Mesenteric fat pad (tissue), 1 donor: ENCODE measurements at regions not wholly inside any gene's neighbourhood (a gene's known extent, or its start where the extent isn't known, plus 50 kb on each side); places are given as distances from the start of the nearest gene placed in this dataset.

ENCODE experiments used
- DNase-seq: peaks from one replicate; pipeline ENCODE4 v3.0.0-alpha.2; 2020; ENCODE audit warnings: low spot score
- donor health status: DM: yes; HTN: yes; CAD: no.

GRCh38 chrX:113770071-113770470, 813.8 kb upstream of the HTR2C start:
- no peak for DNase-seq

- DNase-seq, result no peak
Measured at GRCh38 chrX:113759422-113759821, 824.5 kb upstream of the HTR2C start.

GRCh38 chrX:113747274-113747973, 836.5 kb upstream of the HTR2C start:
- DNase-seq, result no peak

- DNase-seq, result no peak
Measured at GRCh38 chrX:113743069-113743468, 840.8 kb upstream of the HTR2C start.

GRCh38 chrX:113741744-113742143, 842.1 kb upstream of the HTR2C start:
- DNase-seq, result no peak

- no peak for DNase-seq
Measured at GRCh38 chrX:113728937-113729336, 854.9 kb upstream of the HTR2C start.

GRCh38 chrX:113726898-113727297, 857.0 kb upstream of the HTR2C start:
- DNase-seq, result no peak

- DNase-seq, result no peak
Measured at GRCh38 chrX:113726466-113726865, 857.4 kb upstream of the HTR2C start.

- no peak for DNase-seq
Measured at GRCh38 chrX:113726009-113726408, 857.9 kb upstream of the HTR2C start.

GRCh38 chrX:113699939-113700338, 859.3 kb upstream of the AMOT start:
- no peak for DNase-seq

- no peak for DNase-seq
Measured at GRCh38 chrX:113675278-113675677, 834.6 kb upstream of the AMOT start.

- DNase-seq, result no peak
Measured at GRCh38 chrX:113651306-113651705, 810.7 kb upstream of the AMOT start.

GRCh38 chrX:113644426-113644825, 803.8 kb upstream of the AMOT start:
- no peak for DNase-seq

GRCh38 chrX:113634565-113634964, 793.9 kb upstream of the AMOT start:
- DNase-seq, result no peak

GRCh38 chrX:113629326-113629725, 788.7 kb upstream of the AMOT start:
- no peak for DNase-seq

GRCh38 chrX:113594123-113594841, 753.7 kb upstream of the AMOT start:
- no peak for DNase-seq

- DNase-seq, result no peak
Measured at GRCh38 chrX:113586281-113586898, 745.8 kb upstream of the AMOT start.

GRCh38 chrX:113580486-113580885, 739.9 kb upstream of the AMOT start:
- DNase-seq, result no peak

- no peak for DNase-seq
Measured at GRCh38 chrX:113558576-113558975, 717.9 kb upstream of the AMOT start.

GRCh38 chrX:113551919-113552318, 711.3 kb upstream of the AMOT start:
- DNase-seq, result no peak

GRCh38 chrX:113548308-113549015, 707.8 kb upstream of the AMOT start:
- DNase-seq, result no peak

- DNase-seq, result no peak
Measured at GRCh38 chrX:113545040-113545439, 704.4 kb upstream of the AMOT start.
